HG03139 (cell line): ENCODE measurements at regions not wholly inside any gene's neighbourhood (a gene's known extent, or its start where the extent isn't known, plus 50 kb on each side); places are given as distances from the start of the nearest gene placed in this dataset.

Source experiments
- ATAC-seq: cut with Tn5 transposase; IDR thresholded peaks from one replicate; pipeline ENCODE4 v1.9.1; 2021; ENCODE audit not compliant: unreplicated experiment

DNA sequence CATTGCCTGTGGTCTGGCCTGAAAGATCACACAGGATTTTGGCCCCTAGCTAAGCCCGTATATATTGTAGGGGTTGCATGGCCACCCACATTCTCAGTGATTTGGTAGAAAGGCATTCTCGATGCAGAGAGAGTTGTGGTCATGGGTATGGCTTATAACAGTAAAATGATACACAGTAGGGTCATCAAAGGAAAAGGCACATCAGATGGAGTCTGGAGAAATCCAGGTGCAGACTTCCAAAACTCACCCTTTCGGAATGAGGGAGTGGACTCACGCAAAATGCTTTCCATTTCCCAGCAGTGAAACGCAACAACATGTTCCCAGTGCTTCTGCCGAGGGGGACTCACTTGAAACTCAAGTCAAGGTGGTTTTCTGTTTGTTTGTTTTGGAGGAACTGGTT is 802.5 kb upstream of the SLITRK1 start:
- ATAC-seq: no peak

DNA sequence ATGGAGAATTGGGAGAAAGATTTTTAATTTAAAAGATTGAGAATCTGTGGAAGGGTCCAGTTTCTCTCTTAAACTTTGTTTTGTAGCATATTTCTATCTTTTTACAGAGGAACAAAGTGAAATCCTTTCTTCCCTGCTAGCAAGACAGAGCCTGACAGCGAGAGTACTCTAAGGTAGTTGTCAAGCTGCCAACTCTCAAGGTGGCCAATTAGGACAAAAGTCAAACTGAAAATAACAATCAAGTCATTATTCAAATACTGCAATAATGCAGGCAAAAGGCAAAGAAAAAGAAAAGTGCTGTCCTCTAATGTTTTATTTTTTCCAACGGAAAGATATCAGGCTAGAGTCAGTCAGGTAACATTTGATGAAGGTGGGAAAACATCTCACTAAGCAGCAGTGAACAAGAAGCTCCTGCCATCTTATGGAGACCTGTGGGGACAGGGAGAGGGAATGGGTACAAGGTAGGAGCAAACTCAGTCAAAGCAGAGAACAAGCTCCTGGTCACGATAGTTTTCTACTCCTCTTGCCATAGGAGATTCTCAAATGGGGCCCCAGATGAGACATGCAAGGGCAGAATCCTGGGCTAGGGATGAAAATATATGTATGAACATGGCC is 801.9 kb upstream of the SLITRK1 start:
- no peak for ATAC-seq

DNA sequence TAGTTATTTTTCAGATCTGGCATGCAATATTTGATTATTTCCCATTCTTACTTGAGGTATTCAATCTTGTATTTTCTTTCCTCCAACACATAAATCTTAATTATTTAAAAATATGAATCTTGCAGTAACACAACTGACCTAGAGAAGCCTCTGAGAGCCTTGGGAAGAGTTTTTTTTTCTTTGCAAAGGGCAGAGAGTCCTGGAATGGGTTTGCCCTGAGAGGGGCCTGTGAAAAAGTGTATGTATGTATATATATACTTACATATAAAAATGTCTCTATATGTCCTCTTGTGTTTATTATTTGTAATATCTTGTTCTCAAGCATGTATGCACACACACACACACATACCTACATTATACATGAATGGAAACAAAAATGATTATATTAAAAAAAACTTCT is 801.2 kb upstream of the SLITRK1 start:
- ATAC-seq: no peak

DNA sequence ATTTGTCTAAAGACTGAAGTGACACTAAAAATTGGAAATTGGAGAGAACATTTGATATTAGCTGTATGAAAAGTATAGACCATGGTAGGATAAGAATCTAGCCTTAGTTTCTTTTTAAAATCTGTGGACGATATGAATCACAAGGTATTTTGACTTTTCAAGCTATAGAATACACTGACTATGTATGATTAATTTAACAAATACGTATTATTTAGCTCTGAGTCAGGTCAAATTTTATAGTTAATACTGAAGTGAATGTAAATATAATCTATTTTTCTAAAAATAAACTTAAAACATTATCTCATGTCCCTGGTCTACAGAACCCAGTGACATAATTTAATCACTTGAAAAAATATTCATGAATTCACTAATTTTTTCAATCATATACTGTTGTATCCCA is 795.6 kb upstream of the SLITRK1 start:
- no peak for ATAC-seq

DNA sequence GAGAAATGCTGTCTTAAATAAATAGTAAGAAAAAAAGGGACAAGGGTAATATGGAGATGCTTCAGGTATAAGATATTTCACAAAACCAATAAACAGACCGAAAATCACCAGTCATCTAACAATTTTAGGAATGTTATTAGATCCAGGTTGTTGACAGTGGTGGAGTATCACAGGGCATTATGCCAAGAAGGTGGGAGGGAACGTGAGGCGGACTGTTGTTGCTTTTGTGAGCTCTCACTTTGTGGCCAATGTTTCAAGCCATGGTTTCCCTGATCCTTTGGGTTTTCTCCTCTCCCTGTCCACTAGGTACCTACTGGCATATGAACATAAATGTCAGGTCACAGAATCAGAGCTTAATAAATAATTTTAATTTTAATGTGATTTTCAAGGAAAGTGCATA is 790.3 kb upstream of the SLITRK1 start:
- no peak for ATAC-seq

DNA sequence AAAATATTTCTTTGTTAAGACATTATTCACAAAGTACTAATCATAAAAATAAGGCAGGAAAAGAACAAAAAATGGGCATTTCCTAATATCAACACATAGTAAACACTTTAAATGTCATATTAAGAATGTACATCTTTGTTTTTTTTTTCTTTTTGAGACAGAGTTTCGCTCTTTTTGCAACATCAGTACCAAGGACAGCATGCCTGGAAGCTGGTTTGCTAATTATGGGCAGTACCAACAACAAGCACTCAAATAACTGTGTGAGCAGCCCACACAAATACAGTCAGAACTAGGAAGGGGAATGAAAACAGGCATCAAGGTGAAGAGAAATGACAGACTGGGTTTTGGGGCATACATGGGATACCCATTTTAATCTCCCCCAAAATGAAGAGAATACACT is 788.0 kb upstream of the SLITRK1 start:
- ATAC-seq: no peak

DNA sequence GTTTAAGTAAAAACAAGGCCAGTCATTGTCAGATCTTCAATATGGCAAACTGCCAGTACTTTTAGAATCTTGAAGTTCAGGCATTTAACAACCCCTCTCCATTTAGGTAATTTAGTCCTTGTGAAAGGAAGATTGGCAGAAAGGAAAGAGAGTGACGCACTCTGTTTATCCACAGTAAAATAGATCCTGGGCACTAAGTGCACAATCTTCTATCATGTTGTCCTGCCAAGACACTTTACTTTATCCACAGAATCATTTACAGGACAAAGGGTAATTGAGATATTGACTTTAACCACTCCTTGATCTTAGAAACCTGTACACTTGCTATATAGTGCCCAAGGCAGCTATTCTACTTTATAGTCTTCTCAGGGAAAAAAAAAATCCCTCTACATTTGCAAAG is 786.4 kb upstream of the SLITRK1 start:
- ATAC-seq: no peak

DNA sequence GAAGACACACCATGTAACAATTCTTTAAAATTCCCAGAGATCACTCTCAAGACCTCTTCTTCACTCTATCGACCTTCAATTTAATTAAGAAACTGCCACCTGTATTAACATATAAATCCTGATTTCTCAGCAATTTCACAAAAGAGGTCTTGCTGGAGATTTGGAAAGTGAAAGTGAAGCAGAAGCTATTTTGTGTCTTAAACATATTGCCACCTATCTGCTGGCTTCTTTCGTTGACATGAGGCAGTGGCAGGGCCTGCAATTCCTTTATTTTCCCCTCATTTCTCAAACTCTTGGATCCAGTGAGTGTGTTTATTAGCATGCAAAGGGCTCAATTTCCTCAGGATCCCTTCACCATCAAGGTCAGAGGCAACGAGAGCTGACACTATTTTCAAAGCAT is 780.2 kb upstream of the SLITRK1 start:
- no peak for ATAC-seq

DNA sequence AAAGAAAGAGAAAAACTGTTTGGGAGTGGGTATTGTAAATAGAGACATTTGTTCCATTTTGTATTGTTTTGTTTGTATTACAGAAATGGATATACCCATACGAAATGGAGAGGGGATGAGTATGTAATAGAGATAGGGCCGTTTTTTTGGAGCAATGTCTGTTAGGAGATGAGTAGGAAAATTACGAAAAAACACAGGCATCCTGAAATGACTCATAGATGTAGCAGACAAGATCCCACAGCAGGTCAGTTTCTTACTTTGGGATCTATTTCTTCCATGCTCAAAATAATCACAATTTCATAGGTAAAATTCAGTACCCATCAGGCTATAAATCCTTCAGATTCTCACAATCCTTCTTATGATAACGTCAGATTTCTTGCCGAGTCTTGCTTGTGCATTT is 779.4 kb upstream of the SLITRK1 start:
- ATAC-seq: no peak

DNA sequence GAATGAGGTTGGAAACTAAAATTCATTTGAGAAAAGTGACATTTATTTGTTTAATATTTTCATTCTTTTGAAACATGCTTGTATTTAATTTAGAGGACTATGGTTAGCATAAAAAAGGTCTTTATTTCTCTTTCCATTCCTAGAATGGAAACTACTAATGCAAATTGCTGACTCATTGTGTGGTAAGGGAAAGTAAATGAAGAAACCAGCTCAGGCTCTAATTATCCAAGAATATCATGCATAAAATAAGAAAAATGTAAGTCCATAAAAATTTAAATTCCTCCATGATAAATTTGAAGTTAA is 777.0 kb upstream of the SLITRK1 start:
- ATAC-seq: no peak

DNA sequence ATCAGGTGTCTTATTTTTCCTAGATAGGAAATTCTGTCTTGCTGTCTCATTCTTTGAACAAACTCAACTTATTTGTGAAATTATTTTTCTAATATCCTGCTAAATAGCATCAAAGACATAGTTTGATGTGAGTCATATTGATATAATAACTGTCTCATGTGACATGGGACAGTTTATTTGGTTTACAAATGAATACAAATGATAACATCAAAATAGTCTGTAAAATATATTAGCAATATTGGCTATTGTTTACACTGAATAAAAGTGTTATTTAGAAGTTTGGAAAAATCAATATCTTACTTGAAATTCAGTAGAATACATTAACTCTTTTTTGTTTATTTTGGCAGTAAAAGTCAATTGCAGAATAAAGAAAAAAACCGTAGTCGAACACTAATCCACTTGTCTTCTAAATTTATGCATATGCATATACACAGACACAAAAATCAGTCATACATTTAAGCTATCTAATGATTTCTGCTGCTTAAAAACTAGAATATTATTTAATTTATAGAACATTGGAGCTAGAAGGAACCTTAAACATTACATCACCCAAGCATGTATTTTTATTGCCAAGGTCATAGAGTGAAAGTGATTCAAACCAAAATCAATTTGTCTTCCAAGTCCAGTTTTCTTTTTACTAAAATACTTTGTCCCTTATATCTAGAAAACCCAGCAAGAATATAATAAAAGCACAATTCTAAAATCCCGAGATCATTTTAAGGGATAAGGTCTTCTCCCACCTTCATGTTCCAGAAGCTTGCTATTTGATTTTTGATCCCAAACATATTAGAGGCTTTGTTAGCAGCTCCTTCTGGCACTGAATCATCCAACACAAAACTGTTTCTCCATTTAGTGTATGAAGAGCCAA is 776.5 kb upstream of the SLITRK1 start:
- no peak for ATAC-seq

DNA sequence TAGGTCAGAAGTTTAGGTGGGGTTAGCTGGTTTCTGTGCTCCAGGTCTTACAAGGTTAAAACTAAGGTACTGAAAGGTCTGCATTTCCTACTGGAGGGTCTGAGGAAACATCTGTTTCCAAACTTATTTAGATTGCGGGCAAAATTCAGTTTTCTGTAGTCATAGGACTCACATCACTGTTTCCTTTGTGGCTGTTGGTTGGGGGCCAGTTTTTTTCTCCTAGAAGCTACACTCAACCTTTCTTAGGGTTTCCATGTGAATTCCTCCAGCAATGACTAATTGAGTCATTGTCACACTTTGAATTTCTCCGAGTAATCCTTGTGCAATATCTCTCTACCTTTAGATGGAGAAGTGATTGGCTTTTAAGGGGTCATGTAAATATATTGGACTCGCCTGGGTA is 773.4 kb upstream of the SLITRK1 start:
- ATAC-seq: no peak

DNA sequence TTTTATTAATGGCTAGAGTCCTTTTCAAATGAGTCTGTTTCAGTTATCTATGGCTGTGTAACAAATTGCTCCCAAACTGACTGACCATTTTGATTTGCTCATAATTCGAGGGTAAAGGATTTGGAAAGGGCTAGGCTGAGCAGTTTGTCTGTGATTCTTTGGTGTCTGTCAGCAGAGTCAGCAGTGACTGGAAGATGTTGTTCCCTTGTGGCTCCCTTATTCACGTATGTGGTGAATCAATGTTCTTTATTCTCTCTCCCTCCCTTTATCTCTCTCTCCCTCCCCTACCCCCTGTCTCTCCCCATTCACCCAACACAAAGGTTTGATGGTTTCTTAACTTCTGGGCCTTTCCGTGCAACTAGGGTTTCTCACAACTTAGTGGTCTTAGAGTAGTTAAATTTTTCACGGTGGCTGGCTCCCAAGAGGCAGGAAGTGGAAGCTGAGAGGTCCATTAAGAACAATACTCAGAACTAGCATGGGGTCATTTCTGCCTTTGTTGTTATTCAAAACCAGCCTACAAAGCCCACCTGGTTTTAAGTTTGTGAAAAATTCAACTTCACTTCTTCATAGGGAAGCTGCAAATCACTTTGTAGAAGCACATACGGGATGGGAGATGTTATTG is 772.5 kb upstream of the SLITRK1 start:
- ATAC-seq: no peak

DNA sequence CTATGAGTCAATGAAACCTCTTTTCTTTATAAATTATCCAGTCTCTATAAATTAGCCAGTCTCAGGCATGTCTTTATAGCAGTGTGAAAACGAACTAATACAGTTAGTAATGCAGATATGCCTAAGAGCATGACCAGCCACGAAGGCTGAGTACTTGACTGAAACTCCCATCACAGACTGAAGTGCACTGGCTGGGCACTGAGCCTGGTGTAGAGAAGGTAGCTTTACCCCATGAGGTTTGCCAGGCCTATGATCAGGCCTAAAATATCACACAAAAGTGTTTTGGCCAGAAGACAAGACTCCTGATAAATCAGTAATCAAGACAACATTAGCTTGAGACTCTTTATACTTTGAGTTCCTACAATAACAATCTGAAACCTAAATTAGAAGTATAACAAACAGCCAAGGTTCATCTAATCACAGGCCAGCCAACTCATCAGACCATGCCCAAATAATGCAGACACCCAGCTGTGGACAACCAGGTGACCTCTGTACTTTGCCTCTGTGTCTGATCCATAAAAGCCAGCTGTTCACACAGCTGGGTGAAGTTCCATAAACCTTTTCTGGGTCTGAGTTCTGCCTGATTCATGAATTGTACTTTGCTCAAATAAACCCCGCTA is 771.8 kb upstream of the SLITRK1 start:
- no peak for ATAC-seq

DNA sequence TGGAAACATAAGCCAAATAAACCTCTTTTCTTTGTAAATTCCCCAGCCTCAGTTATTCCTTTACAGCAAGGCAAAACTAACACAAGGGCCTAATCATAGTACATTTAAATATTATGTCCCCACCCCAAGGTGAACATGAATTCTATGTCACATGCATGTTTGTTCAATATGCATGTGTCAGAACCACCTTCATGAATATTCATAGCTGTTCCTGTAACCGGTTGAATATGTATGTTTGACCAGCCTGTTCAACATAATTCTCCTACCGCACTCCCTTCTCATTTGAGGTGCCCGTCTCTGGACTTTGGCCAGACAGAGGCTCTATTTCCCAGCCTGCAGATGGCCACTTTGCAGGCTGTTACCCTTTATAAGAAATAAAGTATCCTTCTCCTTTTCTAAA is 769.4 kb upstream of the SLITRK1 start:
- no peak for ATAC-seq

DNA sequence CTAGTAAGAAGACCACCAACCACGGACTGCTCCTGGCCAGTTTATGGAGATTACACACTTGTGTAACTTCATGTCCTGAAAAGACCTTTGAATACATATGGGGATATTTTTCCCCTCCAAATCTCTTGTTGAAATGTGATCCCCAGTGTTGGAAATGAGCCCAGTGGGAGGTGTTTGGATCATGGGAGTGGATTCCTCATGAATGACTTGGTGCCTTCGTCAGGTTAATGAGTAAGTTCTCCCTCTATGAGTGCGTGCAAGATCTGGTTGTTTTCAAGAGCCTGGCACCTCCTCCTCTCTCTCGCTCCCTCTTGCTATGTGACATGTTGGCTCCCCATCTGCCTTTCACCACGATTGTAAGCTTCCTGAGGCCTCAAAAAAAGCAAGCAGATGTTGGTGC is 769.0 kb upstream of the SLITRK1 start:
- no peak for ATAC-seq

DNA sequence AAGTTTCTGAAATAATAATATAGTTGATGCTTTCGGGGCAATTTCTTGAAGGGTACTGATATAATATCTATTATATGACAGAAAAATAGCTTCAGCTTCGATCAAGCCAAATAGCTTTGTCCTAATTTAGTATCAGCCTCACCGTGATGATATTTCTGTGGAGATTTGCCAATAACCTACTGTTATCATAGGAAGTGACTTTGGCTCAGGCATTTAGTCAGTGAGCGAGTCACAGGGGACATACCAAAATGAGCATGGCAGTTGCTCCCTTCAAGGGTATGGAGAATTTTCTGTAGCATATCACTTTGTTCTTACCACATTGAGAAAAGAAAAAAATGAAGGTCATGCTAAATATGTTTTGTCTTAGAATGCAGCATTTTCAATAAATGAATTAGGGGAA is 767.6 kb upstream of the SLITRK1 start:
- ATAC-seq: no peak

DNA sequence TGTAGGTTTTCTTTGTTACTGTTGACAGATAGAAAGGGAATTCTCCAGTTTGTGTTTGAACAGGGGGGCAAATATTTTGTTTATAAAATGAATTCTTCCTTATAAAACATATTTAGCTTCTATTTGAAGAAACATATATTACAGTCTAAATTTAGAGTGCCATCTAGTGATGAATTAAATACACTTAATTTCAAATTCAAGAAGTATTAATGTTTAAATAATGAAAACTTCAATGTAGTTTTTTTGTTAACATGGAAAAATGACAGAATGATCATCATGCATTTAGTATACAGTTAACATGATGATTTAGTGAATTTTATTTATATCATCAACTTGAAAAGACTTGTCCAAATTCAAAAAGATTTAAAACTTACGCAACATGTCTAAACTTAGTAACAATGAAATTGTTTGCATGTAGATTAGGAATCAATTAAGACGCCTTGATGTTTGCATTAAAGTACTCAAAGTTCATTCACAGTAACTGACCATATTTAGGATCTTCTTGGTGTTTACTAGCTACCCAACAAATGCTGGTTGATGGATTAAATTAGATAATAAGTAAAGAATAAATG is 765.9 kb upstream of the SLITRK1 start:
- no peak for ATAC-seq

DNA sequence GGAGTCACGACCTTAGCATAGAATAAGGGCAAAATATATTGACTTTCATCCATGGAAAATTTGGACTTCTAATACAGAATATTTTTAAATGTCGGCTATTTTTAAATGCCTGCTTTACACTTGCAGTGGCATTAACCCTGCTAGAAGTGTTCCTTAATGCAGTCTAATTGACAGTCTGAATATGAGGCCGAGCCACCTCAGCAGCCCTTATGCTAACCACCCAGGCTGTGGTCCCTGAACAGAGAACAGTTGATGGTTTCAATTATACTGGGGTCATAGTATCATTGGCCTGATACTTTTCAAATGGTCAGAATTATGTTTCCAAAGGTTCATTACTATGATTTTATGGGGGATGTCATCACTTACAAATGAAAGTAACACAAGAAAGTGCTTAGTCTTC is 764.7 kb upstream of the SLITRK1 start:
- no peak for ATAC-seq

DNA sequence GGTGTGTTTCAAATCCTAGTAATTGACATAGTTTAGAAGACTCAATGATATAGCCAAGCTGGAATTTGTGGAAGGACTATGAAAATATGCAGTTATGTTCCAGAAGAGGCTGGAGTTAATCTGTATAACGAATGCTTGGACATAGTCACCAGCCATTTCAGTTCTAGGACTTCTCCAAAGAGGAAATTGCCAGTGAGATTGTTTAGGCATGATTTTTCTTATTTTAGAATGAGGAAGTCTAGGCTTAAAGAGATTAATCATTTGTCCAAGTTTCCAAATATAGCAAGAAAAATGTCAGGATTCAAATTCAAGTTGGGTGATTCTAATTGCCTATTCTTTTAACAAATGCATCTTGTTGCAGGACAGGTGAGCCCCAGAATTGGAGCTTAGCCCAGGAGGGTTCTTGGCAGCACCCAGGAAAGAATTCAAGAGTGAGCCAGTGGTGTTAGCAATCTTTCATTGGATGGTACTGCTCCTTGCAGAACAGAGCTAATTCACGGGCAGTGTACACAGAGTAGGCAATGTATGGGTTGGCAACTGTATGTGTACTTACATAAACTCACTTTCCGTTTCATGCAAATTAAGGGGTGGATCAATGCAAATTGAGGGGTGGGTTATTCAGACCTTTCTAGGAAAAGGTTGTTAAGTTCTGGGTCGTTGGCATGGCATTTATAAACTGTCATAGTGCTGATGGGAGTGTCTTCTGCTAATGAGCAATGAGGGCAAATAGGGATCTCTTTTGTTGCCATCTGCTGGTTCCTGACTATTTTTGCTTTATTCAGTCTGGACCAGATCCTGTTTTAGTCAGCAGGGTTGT is 763.1 kb upstream of the SLITRK1 start:
- no peak for ATAC-seq

DNA sequence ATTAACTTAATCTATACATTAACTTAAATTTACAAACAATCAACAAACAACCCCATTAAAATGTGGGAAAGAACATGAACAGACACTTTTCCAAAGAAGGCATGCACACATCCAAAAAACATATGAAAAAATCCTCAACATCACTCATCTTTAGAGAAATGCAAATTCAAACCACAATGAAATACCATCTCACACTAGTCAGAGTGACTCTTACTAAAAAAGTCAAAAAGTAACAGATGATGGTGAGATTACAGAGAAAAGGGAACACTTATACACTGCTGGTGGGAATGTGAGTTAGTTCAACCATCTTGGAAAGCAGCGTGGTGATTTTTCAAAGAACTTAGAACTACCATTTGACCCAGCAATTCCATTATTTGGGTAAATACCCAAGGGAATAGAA is 759.2 kb upstream of the SLITRK1 start:
- ATAC-seq: no peak
